Adrenal gland (tissue), 5 donors: ENCODE measurements at regions not wholly inside any gene's neighbourhood (a gene's known extent, or its start where the extent isn't known, plus 50 kb on each side); places are given as distances from the start of the nearest gene placed in this dataset.

Experiments used
- CTCF ChIP-seq, 6 experiments: fragments of 450-650 bp in 4 of 6; fragments of 200-600 bp in 2 of 6; sonication (generic) in 1 of 6; IDR thresholded peaks; 1 replicate in 5 of 6; 2 replicates in 1 of 6; pipeline versions ENCODE4 v1.5.1 to v1.8.0; 2016 to 2021; ENCODE audit warnings: antibody characterized with exemption in 6 of 6, mild to moderate bottlenecking in 2 of 6, moderate library complexity in 1 of 6
- POLR2A ChIP-seq, 2 donors: fragments of 450-650 bp; IDR thresholded peaks; one replicate each; pipeline ENCODE4 v1.6.1; 2017; ENCODE audit warnings: antibody characterized with exemption in 2 of 2, mild to moderate bottlenecking in 2 of 2, moderate library complexity in 1 of 2
- donor health status: DM: no; HTN: no; CAD: no.

DNA sequence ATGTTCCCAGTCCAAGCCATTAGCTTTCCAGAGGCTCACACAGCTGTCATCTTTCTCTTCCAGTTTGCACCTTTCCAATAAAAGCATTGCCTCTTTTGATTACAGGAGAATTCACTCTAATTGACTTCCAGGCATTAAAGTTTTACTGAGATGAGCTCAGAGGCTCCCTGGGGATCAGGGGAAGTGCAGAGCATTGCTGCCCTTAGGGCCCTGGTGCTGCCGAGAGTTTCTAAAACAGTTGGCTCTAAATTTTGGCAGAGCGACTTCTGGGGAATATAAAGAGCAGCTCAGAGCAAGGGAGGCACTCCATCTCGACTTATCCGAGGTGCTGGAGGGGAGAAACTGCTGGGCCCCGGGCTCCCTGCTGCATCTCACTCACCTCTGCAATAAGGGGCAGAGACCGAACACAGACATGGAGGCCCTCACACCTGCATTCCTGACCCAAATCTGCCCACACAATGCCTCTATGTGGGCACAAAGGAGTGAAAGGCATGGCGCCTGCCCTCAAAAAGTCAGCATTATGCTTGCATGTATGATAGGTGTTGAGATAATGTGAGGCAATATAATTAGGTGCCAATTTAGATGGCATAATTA is 61.7 kb downstream of the SCN11A start:
- TF ChIP-seq CTCF (IDR thresholded peaks at IDR 0.05) (no peak), POLR2A (IDR thresholded peaks at IDR 0.05) (no peak)
